HG03159 (cell line): ENCODE measurements at regions not wholly inside any gene's neighbourhood (a gene's known extent, or its start where the extent isn't known, plus 50 kb on each side); places are given as distances from the start of the nearest gene placed in this dataset.

Experiments
- ATAC-seq: cut with Tn5 transposase; IDR thresholded peaks from one replicate; pipeline ENCODE4 v1.9.1; 2021; ENCODE audit warnings: mild to moderate bottlenecking, moderate library complexity; ENCODE audit not compliant: unreplicated experiment

GRCh38 chr12:97912943-97913342 lies 450.3 kb downstream of the RMST start:
- ATAC-seq = no peak

- ATAC-seq = no peak
Observed at GRCh38 chr12:97921979-97922722, 459.5 kb downstream of the RMST start.

GRCh38 chr12:97923546-97923945 lies 460.9 kb downstream of the RMST start:
- ATAC-seq = no peak

GRCh38 chr12:97924122-97924521 lies 461.5 kb downstream of the RMST start:
- no peak for ATAC-seq

GRCh38 chr12:97927977-97928376 lies 465.4 kb downstream of the RMST start:
- ATAC-seq = no peak

- ATAC-seq = no peak
Observed at GRCh38 chr12:97936165-97936564, 473.6 kb downstream of the RMST start.

- ATAC-seq = no peak
Observed at GRCh38 chr12:97938031-97938430, 475.4 kb downstream of the RMST start.

GRCh38 chr12:97939156-97939555 lies 476.6 kb downstream of the RMST start:
- ATAC-seq = no peak

- ATAC-seq = no peak
Observed at GRCh38 chr12:97940105-97940504, 477.5 kb downstream of the RMST start.

GRCh38 chr12:97940629-97941028 lies 478.0 kb downstream of the RMST start:
- ATAC-seq = no peak

GRCh38 chr12:97941686-97942354 lies 479.2 kb downstream of the RMST start:
- ATAC-seq = no peak

- ATAC-seq = no peak
Observed at GRCh38 chr12:97943359-97943758, 480.8 kb downstream of the RMST start.

GRCh38 chr12:97944576-97944975 lies 482.0 kb downstream of the RMST start:
- no peak for ATAC-seq

- no peak for ATAC-seq
Observed at GRCh38 chr12:97946701-97947100, 484.1 kb downstream of the RMST start.

- ATAC-seq = no peak
Observed at GRCh38 chr12:97948591-97948990, 486.0 kb downstream of the RMST start.

GRCh38 chr12:97951239-97951638 lies 488.6 kb downstream of the RMST start:
- ATAC-seq = no peak

- no peak for ATAC-seq
Observed at GRCh38 chr12:97951717-97952116, 489.1 kb downstream of the RMST start.

GRCh38 chr12:97957109-97957508 lies 494.5 kb downstream of the RMST start:
- ATAC-seq = no peak

GRCh38 chr12:97960225-97960624 lies 497.6 kb downstream of the RMST start:
- no peak for ATAC-seq

GRCh38 chr12:97960741-97961608 lies 498.4 kb downstream of the RMST start:
- ATAC-seq = peak; percentile 93

- ATAC-seq = no peak
Observed at GRCh38 chr12:97967831-97968230, 505.2 kb downstream of the RMST start.
